GM12878 (cell line): ENCODE measurements at regions not wholly inside any gene's neighbourhood (a gene's known extent, or its start where the extent isn't known, plus 50 kb on each side); places are given as distances from the start of the nearest gene placed in this dataset.

Experiments
- CREB1 ChIP-seq: IDR thresholded peaks from 2 replicates; pipeline ENCODE4 v1.6.1; 2012; ENCODE audit warnings: low read depth, mild to moderate bottlenecking, inconsistent platforms
- CTCF ChIP-seq, 3 experiments: IDR thresholded peaks in 2 of 3; conservative IDR thresholded peaks in 1 of 3; 2 replicates each; pipeline ENCODE4 v1.5.1; 2011; ENCODE audit warnings: low read depth in 3 of 3, low read length in 3 of 3, mild to moderate bottlenecking in 3 of 3, control low read depth in 2 of 3, moderate library complexity in 2 of 3, inconsistent platforms in 1 of 3, mixed read lengths in 1 of 3; ENCODE audit not compliant: control insufficient read depth in 2 of 3, insufficient read depth in 1 of 3; ENCODE audit errors: extremely low read depth in 1 of 3
- POLR2AphosphoS5 ChIP-seq: IDR thresholded peaks from 2 replicates; pipeline ENCODE4 v1.6.1; 2011; ENCODE audit warnings: mild to moderate bottlenecking, low read length, inconsistent platforms
- PRDM15 ChIP-seq: fragments of 450-650 bp; formaldehyde crosslinking; IDR thresholded peaks from 2 replicates; pipeline ENCODE4 v1.4.0; 2020; ENCODE audit warnings: mild to moderate bottlenecking, moderate library complexity
- RAD21 ChIP-seq: IDR thresholded peaks from 2 replicates; pipeline ENCODE4 v1.6.1; 2011; ENCODE audit warnings: mild to moderate bottlenecking, low read depth, low read length, moderate library complexity; ENCODE audit not compliant: insufficient read depth
- YY1 ChIP-seq: IDR thresholded peaks from 2 replicates; pipeline ENCODE4 v1.6.1; 2011; ENCODE audit warnings: low read depth, mild to moderate bottlenecking, low read length
- ZNF274 ChIP-seq: IDR thresholded peaks from one replicate; pipeline ENCODE4 v1.8.0; 2011; ENCODE audit not compliant: insufficient read length, insufficient read depth

GRCh38 chrX:12052109-12052508 is 86.2 kb upstream of the FRMPD4 start:
- no peak for TF ChIP-seq POLR2AphosphoS5
- no peak for TF ChIP-seq ZNF274
- TF ChIP-seq YY1: no peak
- no peak for TF ChIP-seq CTCF (IDR thresholded peaks at IDR 0.05 in 2 of 3, conservative IDR thresholded peaks at IDR 0.05 in 1 of 3; ENCODE audit: control insufficient read depth in 2 of 3, extremely low read depth in 1 of 3, insufficient read depth in 1 of 3, low read depth in 3 of 3, low read length in 3 of 3)
- TF ChIP-seq PRDM15 (CRISPR knock-in tag): no peak
- TF ChIP-seq CREB1: no peak
- no peak for TF ChIP-seq RAD21
